ENCODE measurements at regions not wholly inside any gene's neighbourhood (a gene's known extent, or its start where the extent isn't known, plus 50 kb on each side); places are given as distances from the start of the nearest gene placed in this dataset.

DNA sequence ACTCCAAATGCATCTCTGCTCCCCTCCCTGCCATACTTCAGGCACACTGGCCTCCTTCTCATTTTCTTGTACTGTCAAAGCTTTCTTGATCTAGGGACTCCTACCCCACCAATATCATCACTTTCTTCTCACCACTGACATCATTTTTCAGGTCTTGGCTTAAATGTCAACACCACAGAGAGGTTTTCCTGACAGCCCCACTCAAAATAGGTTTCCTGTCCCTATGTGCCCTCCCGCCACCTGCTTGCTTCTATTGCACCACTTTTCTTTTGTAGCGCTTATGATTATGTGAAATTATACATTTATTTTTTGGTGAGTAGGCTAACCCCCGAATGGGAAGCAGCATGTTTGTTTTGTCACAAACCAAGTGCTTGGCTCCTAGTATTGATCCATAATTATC lies 164.6 kb downstream of the NDFIP2 start:
- intact Hi-C loops (cut with DNase I): no loop called here
- Histone ChIP-seq H3K27ac (no peak overlapping the region), H3K36me3 (no peaks in the 10 kb centered on the region), H3K4me3 (no peak overlapping the region), H3K9me3 (no peaks in the 10 kb centered on the region), H3K27me3 (no peaks in the 10 kb centered on the region), H3K4me1 (no peaks in the 10 kb centered on the region)
- TF ChIP-seq POLR2A (IDR thresholded peaks at IDR 0.05): no peak
- TF ChIP-seq, protein P1, sequence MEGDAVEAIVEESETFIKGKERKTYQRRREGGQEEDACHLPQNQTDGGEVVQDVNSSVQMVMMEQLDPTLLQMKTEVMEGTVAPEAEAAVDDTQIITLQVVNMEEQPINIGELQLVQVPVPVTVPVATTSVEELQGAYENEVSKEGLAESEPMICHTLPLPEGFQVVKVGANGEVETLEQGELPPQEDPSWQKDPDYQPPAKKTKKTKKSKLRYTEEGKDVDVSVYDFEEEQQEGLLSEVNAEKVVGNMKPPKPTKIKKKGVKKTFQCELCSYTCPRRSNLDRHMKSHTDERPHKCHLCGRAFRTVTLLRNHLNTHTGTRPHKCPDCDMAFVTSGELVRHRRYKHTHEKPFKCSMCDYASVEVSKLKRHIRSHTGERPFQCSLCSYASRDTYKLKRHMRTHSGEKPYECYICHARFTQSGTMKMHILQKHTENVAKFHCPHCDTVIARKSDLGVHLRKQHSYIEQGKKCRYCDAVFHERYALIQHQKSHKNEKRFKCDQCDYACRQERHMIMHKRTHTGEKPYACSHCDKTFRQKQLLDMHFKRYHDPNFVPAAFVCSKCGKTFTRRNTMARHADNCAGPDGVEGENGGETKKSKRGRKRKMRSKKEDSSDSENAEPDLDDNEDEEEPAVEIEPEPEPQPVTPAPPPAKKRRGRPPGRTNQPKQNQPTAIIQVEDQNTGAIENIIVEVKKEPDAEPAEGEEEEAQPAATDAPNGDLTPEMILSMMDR (IDR thresholded peaks at IDR 0.05): no peak
- WGBS (ENCODE audit: insufficient coverage, low coverage, low lambda C conversion rate, missing lambda C conversion rate): 76% methylated on average over 3 of the region's 3 CpGs
- DNase-seq (no peak), ATAC-seq (no peak)

DNA sequence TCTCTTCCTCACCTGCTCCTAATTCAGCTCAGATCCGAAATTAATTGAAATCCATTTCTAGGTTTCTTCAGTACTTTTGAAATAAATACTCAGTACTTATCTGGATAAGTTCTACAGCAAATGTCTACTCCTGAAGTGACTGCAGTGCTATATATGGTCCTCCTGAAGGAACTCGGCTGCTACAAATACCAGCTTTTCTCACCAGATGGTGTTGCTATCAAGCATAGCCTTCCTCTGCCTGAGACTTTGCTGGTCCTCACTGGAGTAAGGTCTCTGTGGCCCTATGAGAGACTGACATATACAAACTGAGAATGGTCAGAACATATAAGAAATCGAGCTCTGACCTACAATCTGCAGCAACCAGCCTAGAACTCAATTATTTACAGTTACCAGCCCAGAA lies 161.6 kb downstream of the NDFIP2 start:
- Histone ChIP-seq H3K4me1 (no peaks in the 10 kb centered on the region), H3K27me3 (no peaks in the 10 kb centered on the region), H3K36me3 (no peaks in the 10 kb centered on the region), H3K4me3 (no peak overlapping the region), H3K27ac (no peak overlapping the region), H3K9me3 (no peaks in the 10 kb centered on the region)
- DNase-seq (no peak), ATAC-seq (no peak)
- TF ChIP-seq, protein P1 (IDR thresholded peaks at IDR 0.05): no peak
- TF ChIP-seq POLR2A (IDR thresholded peaks at IDR 0.05): no peak
- intact Hi-C loops (cut with DNase I): no loop called here
- WGBS (ENCODE audit: insufficient coverage, low coverage, low lambda C conversion rate, missing lambda C conversion rate): 58% methylated on average over 2 of the region's 3 CpGs

DNA sequence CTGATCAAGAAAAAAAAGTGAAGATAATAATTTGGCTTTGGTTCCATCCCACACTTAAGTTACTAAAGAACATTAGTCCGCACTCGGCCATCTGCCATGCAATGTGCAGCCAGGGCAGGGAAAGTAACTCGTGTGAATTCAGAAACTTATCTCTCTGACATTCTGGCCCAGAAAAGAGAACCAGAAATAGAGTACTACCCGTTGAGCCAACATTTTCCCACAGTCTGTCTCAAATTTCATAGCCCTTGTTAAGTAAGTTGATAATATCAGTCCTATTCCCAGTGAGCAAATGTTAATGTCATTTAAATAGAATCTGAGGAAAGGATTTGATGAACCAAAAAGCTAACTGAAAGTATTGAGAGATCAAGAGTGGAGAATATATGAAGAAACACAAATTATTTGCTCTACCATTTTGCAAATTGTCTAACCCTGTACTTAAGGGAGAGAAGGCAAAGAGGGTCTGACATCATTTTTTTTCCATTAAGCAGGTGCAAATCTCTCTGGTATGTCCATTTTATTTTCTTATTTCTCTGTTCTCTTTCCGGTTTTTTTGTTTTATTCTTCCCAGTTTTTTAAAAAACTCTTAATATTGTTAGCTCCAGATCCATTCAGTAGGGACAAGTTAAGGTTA lies 156.3 kb downstream of the NDFIP2 start:
- Histone ChIP-seq H3K36me3 (no peaks in the 10 kb centered on the region), H3K9me3 (no peaks in the 10 kb centered on the region), H3K27me3 (no peaks in the 10 kb centered on the region), H3K4me1 (no peaks in the 10 kb centered on the region), H3K4me3 (no peak overlapping the region), H3K27ac (no peak overlapping the region)
- WGBS (ENCODE audit: insufficient coverage, low coverage, low lambda C conversion rate, missing lambda C conversion rate): 53% methylated on average over 5 of the region's 5 CpGs
- ATAC-seq (no peak), DNase-seq (no peak)
- intact Hi-C loops (cut with DNase I): no loop called here
- no peak for TF ChIP-seq POLR2A (IDR thresholded peaks at IDR 0.05)
- TF ChIP-seq, protein P1 (IDR thresholded peaks at IDR 0.05): no peak

DNA sequence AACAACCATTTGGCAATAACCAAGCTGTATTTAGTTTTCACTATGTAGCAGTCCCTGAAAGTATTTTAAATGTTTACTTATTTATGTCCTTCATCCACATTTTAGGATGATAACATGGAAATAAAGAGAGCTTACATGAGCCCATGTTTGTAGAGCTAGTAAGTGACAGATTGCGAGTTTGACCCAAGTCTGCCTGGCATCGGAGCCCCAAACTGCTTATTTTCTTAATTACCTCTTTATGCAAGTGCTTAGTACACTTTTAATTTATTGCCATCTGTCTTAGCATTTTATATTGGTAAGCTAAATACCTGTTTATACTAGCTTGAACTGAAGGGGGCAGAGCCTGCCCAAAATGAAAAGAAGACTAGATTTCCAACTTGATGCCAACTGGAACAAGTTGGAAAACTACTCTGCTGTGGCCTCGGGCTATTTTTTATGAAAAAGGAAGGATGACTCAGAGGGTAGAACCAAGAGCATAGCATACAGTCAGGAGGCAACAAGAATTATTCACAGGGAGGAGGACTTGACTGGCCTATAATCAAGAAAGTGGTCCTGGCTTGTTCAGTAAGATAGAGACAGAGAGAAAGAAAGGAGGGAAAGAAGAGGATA lies 150.2 kb downstream of the NDFIP2 start:
- no peaks in the 10 kb centered on the region for H3K36me3 ChIP-seq
- TF ChIP-seq POLR2A (IDR thresholded peaks at IDR 0.05): no peak
- TF ChIP-seq, protein P1 (IDR thresholded peaks at IDR 0.05): no peak
- 65% methylated on average over 3 of the region's 3 CpGs for WGBS (ENCODE audit: insufficient coverage, low coverage, low lambda C conversion rate, missing lambda C conversion rate)
- no peaks in the 10 kb centered on the region for H3K27me3 ChIP-seq
- DNase-seq (no peak), ATAC-seq (no peak)
- intact Hi-C loops (cut with DNase I): no loop called here
- no peak overlapping the region for H3K27ac ChIP-seq
- no peaks in the 10 kb centered on the region for H3K9me3 ChIP-seq
- H3K4me3 ChIP-seq: no peak overlapping the region
- no peaks in the 10 kb centered on the region for H3K4me1 ChIP-seq
